K562 (cell line): ENCODE measurements at regions not wholly inside any gene's neighbourhood (a gene's known extent, or its start where the extent isn't known, plus 50 kb on each side); places are given as distances from the start of the nearest gene placed in this dataset.

ENCODE experiments used
- ATAC-seq: fragments of 200-7000 bp; cut with Tn5 transposase; 3 replicates; pipeline ENCODE4 v1.9.1; 2020; ENCODE audit warnings: moderate library complexity
- BruUV-seq: library from RNA; stranded (reverse); fragments of 400-500 nt; replicated peaks from 2 replicates; lab custom pipeline; 2021; lab: Mats Ljungman, UMichigan
- CTCF ChIA-PET: fragments of 300-600 bp; formaldehyde crosslinking; extraction: SDS; loops from one replicate; lab custom pipeline; 2021; ENCODE audit warnings: low intra/inter-chr PET ratio; lab: Yijun Ruan, JAX
- POLR2A ChIA-PET: fragments of 300-600, 350-650 bp; sonication (Branson Sonifier 250); formaldehyde crosslinking; extraction: SDS; loops from one replicate; lab custom pipeline; 2021; ENCODE audit warnings: antibody characterized with exemption, inconsistent platforms; lab: Yijun Ruan, JAX
- DNase-seq, 4 experiments: peaks; one replicate each; pipeline versions ENCODE4 v3.0.0 to v3.0.0-alpha.2; 2011 to 2018; ENCODE audit warnings: low spot score in 3 of 4, mixed read lengths in 3 of 4; ENCODE audit errors: extremely low read depth in 1 of 4
- FAIRE-seq: peaks from 2 replicates; lab custom pipeline; 2011; peaks lifted over from hg19 to GRCh38; lab: Jason Lieb, UNC
- H2AFZ ChIP-seq: 2 replicates; pipeline ENCODE4 v1.6.0; 2011; ENCODE audit warnings: low read depth, low read length, control low read depth, inconsistent platforms
- H3K27ac ChIP-seq: fragments of 200-600 bp; 3 replicates; pipeline ENCODE4 v1.8.0; 2011; ENCODE audit warnings: low read depth, mild to moderate bottlenecking, control low read depth, inconsistent platforms, low read length, moderate library complexity, mixed read lengths; ENCODE audit errors: extremely low read depth
- H3K27me3 ChIP-seq, 2 experiments: fragments of 300-600 bp in 1 of 2; 2 replicates in 1 of 2; 3 replicates in 1 of 2; pipeline versions ENCODE4 v1.6.0 to v1.8.0; 2011; ENCODE audit warnings: inconsistent platforms in 2 of 2, low read length in 2 of 2, mild to moderate bottlenecking in 1 of 2, mixed read lengths in 1 of 2, moderate library complexity in 1 of 2; ENCODE audit not compliant: control insufficient read depth in 2 of 2, insufficient read depth in 2 of 2
- H3K36me3 ChIP-seq: fragments of 300-600 bp; 3 replicates; pipeline ENCODE4 v1.8.0; 2011; ENCODE audit warnings: mild to moderate bottlenecking, low read length, inconsistent platforms; ENCODE audit not compliant: control insufficient read depth, insufficient read depth
- H3K4me1 ChIP-seq, 2 experiments: fragments of 200-600 bp in 1 of 2; replicated peaks in 1 of 2; 2 replicates in 1 of 2; 3 replicates in 1 of 2; pipeline versions ENCODE4 v1.5.1 to v1.8.0; 2011; ENCODE audit warnings: inconsistent platforms in 2 of 2, low read length in 2 of 2, mild to moderate bottlenecking in 1 of 2, mixed read lengths in 1 of 2, moderate library complexity in 1 of 2; ENCODE audit not compliant: control insufficient read depth in 2 of 2, insufficient read depth in 2 of 2
- H3K4me2 ChIP-seq: 2 replicates; pipeline ENCODE4 v1.6.1; 2011; ENCODE audit warnings: low read length, control low read depth, inconsistent platforms, mixed read lengths; ENCODE audit not compliant: insufficient read depth
- H3K4me3 ChIP-seq: fragments of 200-600 bp; sonication (generic), shearing (Covaris generic); 2 replicates; pipeline ENCODE4 v1.5.1; 2016; ENCODE audit warnings: control low read depth, inconsistent platforms
- H3K79me2 ChIP-seq: fragments of 200-600 bp; 3 replicates; pipeline ENCODE4 v1.8.0; 2011; ENCODE audit warnings: low read length, inconsistent platforms; ENCODE audit not compliant: control insufficient read depth, insufficient read depth
- H3K9ac ChIP-seq, 2 experiments: 2 replicates each; pipeline versions ENCODE4 v1.6.0 to v1.6.1; 2011; ENCODE audit warnings: low read depth in 2 of 2, low read length in 2 of 2, control low read depth in 1 of 2, inconsistent platforms in 1 of 2, mild to moderate bottlenecking in 1 of 2, mixed read lengths in 1 of 2; ENCODE audit not compliant: insufficient read depth in 1 of 2
- H3K9me1 ChIP-seq: one replicate; pipeline ENCODE4 v1.6.0; 2011; ENCODE audit warnings: inconsistent platforms, mild to moderate bottlenecking, low read length, moderate library complexity; ENCODE audit not compliant: control insufficient read depth, insufficient read depth
- H3K9me3 ChIP-seq: replicated peaks from 2 replicates; pipeline ENCODE4 v1.5.1; 2011; ENCODE audit warnings: low read depth, low read length, inconsistent platforms; ENCODE audit not compliant: control insufficient read depth, insufficient read depth
- H4K20me1 ChIP-seq: replicated peaks from 2 replicates; pipeline ENCODE4 v1.6.1; 2011; ENCODE audit warnings: low read length, inconsistent platforms, mixed read lengths; ENCODE audit not compliant: control insufficient read depth, insufficient read depth
- AFF4 ChIP-seq: sonication (generic); formaldehyde crosslinking; IDR thresholded peaks from 2 replicates; pipeline ENCODE4 v1.8.0; 2023; ENCODE audit warnings: mild to moderate bottlenecking, missing genetic modification reagents
- C11orf30 ChIP-seq: fragments of 450-650 bp; IDR thresholded peaks from 2 replicates; pipeline ENCODE4 v1.6.1; 2016; ENCODE audit warnings: low read depth, mild to moderate bottlenecking
- DACH1 ChIP-seq: fragments of 450-650 bp; IDR thresholded peaks from 2 replicates; pipeline ENCODE4 v1.6.1; 2018; ENCODE audit not compliant: partially characterized antibody
- MAFF ChIP-seq: IDR thresholded peaks from 2 replicates; pipeline ENCODE4 v1.6.1; 2012; ENCODE audit warnings: low read length, improper control_type of control experiment
- MAFG ChIP-seq: fragments of 450-650 bp; conservative IDR thresholded peaks from 2 replicates; pipeline ENCODE4 v1.6.1; 2016; ENCODE audit warnings: missing genetic modification characterization, missing compliant biosample characterization
- PHB ChIP-seq: fragments of 250-450 bp; sonication (Bioruptor Pico); IDR thresholded peaks from 2 replicates; pipeline ENCODE4 v1.5.0; 2021
- TCFL5 ChIP-seq: fragments of 250-450 bp; sonication (Bioruptor Pico); conservative IDR thresholded peaks from 2 replicates; pipeline ENCODE4 v1.6.1; 2021; ENCODE audit warnings: mild to moderate bottlenecking, moderate library complexity, matching md5 sums
- WGBS: fragments of 100-300 bp; shearing (Covaris generic); methylation state at CpG from one replicate; pipeline ENCODE4 v1.1.6; 2016; ENCODE audit warnings: low coverage, mixed read lengths; ENCODE audit not compliant: insufficient coverage; ENCODE audit errors: missing lambda C conversion rate; 5-methylcytosine and 5-hydroxymethylcytosine counted together
- in situ Hi-C: fragments of 300-500 bp; cut with MboI; formaldehyde crosslinking; loops from 4 replicates; pipeline ENCODE4 v1.15.0; 2018; ENCODE audit warnings: inconsistent platforms, mixed read lengths
- intact Hi-C: fragments of 100-400 bp; cut with micrococcal nuclease; formaldehyde crosslinking; loops from 2 replicates; pipeline ENCODE4 v1.14.2; 2022
- TF ChIP-seq, protein P1 (sequence below): fragments of 250-450 bp; sonication (Bioruptor Pico); IDR thresholded peaks from 2 replicates; pipeline ENCODE4 v1.8.0; 2021; ENCODE audit warnings: borderline replicate concordance, mild to moderate bottlenecking, moderate library complexity; ENCODE audit not compliant: poor library complexity, severe bottlenecking

GRCh38 chr12:14200598-14200997 is 164.9 kb upstream of the ATF7IP start:
- DNase-seq (no peak), ATAC-seq (no peak), FAIRE-seq (no peak)
- ChIA-PET POLR2A (no interaction called here), CTCF (no interaction called here)
- WGBS: 23% methylated on average over 2 of the region's 2 CpGs
- Histone ChIP-seq H3K27ac (no peak overlapping the region), H3K4me2 (no peak overlapping the region), H4K20me1 (no peaks in the 10 kb centered on the region), H3K9ac (no peak overlapping the region), H3K4me1 (no peaks in the 10 kb centered on the region; a peak in 2 of 5 replicates), H3K4me3 (no peak overlapping the region), H3K79me2 (no peaks in the 10 kb centered on the region), H2AFZ (no peak overlapping the region), H3K9me1 (no peaks in the 10 kb centered on the region), H3K9me3 (no peaks in the 10 kb centered on the region), H3K27me3 (no peaks in the 10 kb centered on the region), H3K36me3 (no peaks in the 10 kb centered on the region)
- in situ Hi-C loops: loop anchor here (25.0 kb wide), 1 partner anchor 762 kb away; the partner anchor contains the start of genes ARHGDIB and PDE6H
- intact Hi-C loops: no loop called here
- TF ChIP-seq DACH1: peak; percentile 78
- no peak for TF ChIP-seq PHB (CRISPR knock-in tag)
- no peak for TF ChIP-seq TCFL5 (CRISPR knock-in tag)
- BruUV-seq: no TSS peak

DNA sequence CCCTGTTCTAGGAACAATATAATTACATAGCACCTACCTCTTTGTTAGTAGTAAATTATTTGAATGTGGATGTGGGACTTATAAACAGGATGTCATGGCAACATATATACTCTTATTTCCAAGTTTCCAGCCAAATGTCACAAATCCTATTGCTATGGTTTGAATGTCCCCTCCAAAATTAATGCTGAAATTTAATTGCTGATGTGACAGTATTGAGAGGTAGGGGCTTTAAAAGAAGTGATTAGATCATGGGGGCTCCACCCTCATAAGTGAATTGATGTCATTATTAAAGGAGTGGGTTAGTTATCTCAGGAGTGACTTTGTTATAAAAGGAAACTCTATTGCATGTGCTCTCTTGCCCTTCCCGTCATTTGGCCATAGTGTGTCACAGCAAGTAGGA is 164.2 kb upstream of the ATF7IP start:
- in situ Hi-C loops: loop anchor here (25.0 kb wide), 1 partner anchor 761 kb away; the partner anchor contains the start of genes ARHGDIB and PDE6H
- intact Hi-C loops: no loop called here
- peak; percentile 58; the same call in 1 of the 2 replicates for TF ChIP-seq MAFF
- peak; percentile 51; the same call in 1 of the 2 replicates for TF ChIP-seq C11orf30
- TF ChIP-seq, protein P1, sequence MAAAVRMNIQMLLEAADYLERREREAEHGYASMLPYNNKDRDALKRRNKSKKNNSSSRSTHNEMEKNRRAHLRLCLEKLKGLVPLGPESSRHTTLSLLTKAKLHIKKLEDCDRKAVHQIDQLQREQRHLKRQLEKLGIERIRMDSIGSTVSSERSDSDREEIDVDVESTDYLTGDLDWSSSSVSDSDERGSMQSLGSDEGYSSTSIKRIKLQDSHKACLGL (CRISPR knock-in tag): no peak
- no peak for TF ChIP-seq AFF4 (CRISPR knock-in tag)
- 0 out of 2 replicates have a peak, but pooled peaks have one; percentile 38 for TF ChIP-seq MAFG (tag)

More for the DNA sequence above, 164.2 kb upstream of the ATF7IP start:
- POLR2A ChIA-PET: no interaction called here
- no peak for ATAC-seq
- Histone ChIP-seq H4K20me1 (no peaks in the 10 kb centered on the region), H3K27ac (no peak overlapping the region), H3K4me2 (no peak overlapping the region), H3K4me3 (no peak overlapping the region), H3K9me1 (no peaks in the 10 kb centered on the region), H2AFZ (no peak overlapping the region), H3K79me2 (no peaks in the 10 kb centered on the region), H3K27me3 (no peaks in the 10 kb centered on the region), H3K4me1 (no peaks in the 10 kb centered on the region; a peak in 1 of 5 replicates), H3K9ac (no peak overlapping the region), H3K36me3 (no peaks in the 10 kb centered on the region), H3K9me3 (no peaks in the 10 kb centered on the region)
- no TSS peak for BruUV-seq
- 40% methylated on average over 1 of the region's 1 CpG for WGBS
- CTCF ChIA-PET: no interaction called here
- FAIRE-seq: no peak
- no peak for DNase-seq
